SK-N-SH (cell line): ENCODE measurements at regions not wholly inside any gene's neighbourhood (a gene's known extent, or its start where the extent isn't known, plus 50 kb on each side); places are given as distances from the start of the nearest gene placed in this dataset.

Experiments
- MAX ChIP-seq: IDR thresholded peaks from 2 replicates; pipeline ENCODE4 v1.4.0; 2012; ENCODE audit warnings: low read depth
- POLR2AphosphoS5 ChIP-seq: IDR thresholded peaks from 2 replicates; pipeline ENCODE4 v1.6.1; 2012; ENCODE audit warnings: low read depth, low read length
- RAD21 ChIP-seq: IDR thresholded peaks from 2 replicates; pipeline ENCODE4 v1.6.1; 2012; ENCODE audit warnings: mild to moderate bottlenecking, low read length
- RCOR1 ChIP-seq: fragments of 150-350 bp; IDR thresholded peaks from 2 replicates; pipeline ENCODE4 v1.6.1; 2017; ENCODE audit warnings: antibody characterized with exemption, low read length
- RFX5 ChIP-seq: IDR thresholded peaks from 2 replicates; pipeline ENCODE4 v1.6.1; 2012; ENCODE audit warnings: mild to moderate bottlenecking, improper control_type of control experiment, low read length
- SMC3 ChIP-seq: IDR thresholded peaks from 2 replicates; pipeline ENCODE4 v1.6.1; 2012; ENCODE audit warnings: low read depth, low read length, improper control_type of control experiment
- TAF1 ChIP-seq: IDR thresholded peaks from 2 replicates; pipeline ENCODE4 v1.6.1; 2012; ENCODE audit warnings: low read depth, mild to moderate bottlenecking, low read length, moderate library complexity, borderline replicate concordance
- TCF12 ChIP-seq: IDR thresholded peaks from 2 replicates; pipeline ENCODE4 v1.4.0; 2012
- YY1 ChIP-seq: IDR thresholded peaks from 2 replicates; pipeline ENCODE4 v1.4.0; 2012; ENCODE audit warnings: low read depth, mild to moderate bottlenecking
- TF ChIP-seq, protein P1 (sequence below): fragments of 200-600 bp; sonication (generic); IDR thresholded peaks from 2 replicates; pipeline ENCODE4 v1.6.1; 2017; ENCODE audit warnings: antibody characterized with exemption, mild to moderate bottlenecking, moderate library complexity

- TF ChIP-seq, protein P1, sequence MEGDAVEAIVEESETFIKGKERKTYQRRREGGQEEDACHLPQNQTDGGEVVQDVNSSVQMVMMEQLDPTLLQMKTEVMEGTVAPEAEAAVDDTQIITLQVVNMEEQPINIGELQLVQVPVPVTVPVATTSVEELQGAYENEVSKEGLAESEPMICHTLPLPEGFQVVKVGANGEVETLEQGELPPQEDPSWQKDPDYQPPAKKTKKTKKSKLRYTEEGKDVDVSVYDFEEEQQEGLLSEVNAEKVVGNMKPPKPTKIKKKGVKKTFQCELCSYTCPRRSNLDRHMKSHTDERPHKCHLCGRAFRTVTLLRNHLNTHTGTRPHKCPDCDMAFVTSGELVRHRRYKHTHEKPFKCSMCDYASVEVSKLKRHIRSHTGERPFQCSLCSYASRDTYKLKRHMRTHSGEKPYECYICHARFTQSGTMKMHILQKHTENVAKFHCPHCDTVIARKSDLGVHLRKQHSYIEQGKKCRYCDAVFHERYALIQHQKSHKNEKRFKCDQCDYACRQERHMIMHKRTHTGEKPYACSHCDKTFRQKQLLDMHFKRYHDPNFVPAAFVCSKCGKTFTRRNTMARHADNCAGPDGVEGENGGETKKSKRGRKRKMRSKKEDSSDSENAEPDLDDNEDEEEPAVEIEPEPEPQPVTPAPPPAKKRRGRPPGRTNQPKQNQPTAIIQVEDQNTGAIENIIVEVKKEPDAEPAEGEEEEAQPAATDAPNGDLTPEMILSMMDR, result no peak
- TF ChIP-seq RFX5, result no peak
- no peak for TF ChIP-seq RCOR1
- no peak for TF ChIP-seq RAD21
- TF ChIP-seq TAF1, result no peak
- TF ChIP-seq POLR2AphosphoS5, result no peak
- no peak for TF ChIP-seq MAX
- TF ChIP-seq TCF12, result no peak
- no peak for TF ChIP-seq YY1
- TF ChIP-seq SMC3, result no peak
These were observed 249.6 kb upstream of the USP25 start for GRCh38 chr21:15480160-15480559.
